ENCODE measurements at regions not wholly inside any gene's neighbourhood (a gene's known extent, or its start where the extent isn't known, plus 50 kb on each side); places are given as distances from the start of the nearest gene placed in this dataset.

DNA sequence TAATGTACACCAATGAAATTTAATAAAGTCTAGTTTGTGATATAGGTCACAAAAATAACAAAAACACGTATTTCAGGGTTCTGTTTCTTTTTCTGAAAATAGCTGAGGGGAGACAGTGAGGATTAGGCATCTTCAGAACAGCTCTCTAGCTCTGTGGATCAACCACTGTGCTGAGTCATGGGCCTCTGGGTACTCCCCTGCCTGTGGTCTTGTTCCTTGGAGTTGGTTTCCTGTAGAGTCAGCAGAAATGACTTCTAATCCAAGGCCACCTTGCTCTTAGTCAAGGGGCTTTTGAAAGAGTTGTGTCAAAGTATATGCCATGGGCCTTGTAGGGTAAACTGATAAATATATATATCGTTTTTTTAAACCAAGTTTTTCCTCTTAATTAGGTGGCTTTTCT, 141.8 kb upstream of the ZRANB2 start:
- TF ChIP-seq CEBPB (IDR thresholded peaks at IDR 0.05) (no peak), TCF12 (IDR thresholded peaks at IDR 0.05; ENCODE audit: low read depth) (no peak), EGR1 (IDR thresholded peaks at IDR 0.05) (no peak)
- TF ChIP-seq, protein P1, sequence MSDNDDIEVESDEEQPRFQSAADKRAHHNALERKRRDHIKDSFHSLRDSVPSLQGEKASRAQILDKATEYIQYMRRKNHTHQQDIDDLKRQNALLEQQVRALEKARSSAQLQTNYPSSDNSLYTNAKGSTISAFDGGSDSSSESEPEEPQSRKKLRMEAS (IDR thresholded peaks at IDR 0.05): no peak
